GM12874 (cell line): ENCODE measurements at regions not wholly inside any gene's neighbourhood (a gene's known extent, or its start where the extent isn't known, plus 50 kb on each side); places are given as distances from the start of the nearest gene placed in this dataset.

Experiments used
- TF ChIP-seq, protein P1 (sequence below): IDR thresholded peaks from 2 replicates; pipeline ENCODE4 v1.5.1; 2011; ENCODE audit warnings: low read depth, mild to moderate bottlenecking, control low read depth, low read length, moderate library complexity; ENCODE audit not compliant: insufficient read depth

DNA sequence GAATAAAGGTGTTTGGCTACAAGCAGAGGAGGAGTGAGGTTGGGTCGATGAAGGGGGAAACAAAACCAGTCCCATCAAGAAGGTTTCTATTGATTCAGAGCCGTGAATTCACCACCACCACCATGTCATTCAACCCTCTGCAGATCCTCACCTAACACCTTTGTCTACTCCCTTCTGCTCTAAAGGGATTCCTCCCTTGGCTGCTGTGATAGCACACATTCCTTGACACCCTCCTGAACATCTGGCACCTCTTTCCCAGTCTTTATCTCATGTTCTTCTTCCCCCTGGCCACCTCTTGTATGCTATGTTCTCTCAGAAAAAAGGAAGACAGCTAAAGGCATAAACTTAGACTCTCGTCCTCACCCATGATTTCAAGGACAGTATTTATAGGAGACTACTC is 318.0 kb downstream of the GPAM start:
- TF ChIP-seq, protein P1, sequence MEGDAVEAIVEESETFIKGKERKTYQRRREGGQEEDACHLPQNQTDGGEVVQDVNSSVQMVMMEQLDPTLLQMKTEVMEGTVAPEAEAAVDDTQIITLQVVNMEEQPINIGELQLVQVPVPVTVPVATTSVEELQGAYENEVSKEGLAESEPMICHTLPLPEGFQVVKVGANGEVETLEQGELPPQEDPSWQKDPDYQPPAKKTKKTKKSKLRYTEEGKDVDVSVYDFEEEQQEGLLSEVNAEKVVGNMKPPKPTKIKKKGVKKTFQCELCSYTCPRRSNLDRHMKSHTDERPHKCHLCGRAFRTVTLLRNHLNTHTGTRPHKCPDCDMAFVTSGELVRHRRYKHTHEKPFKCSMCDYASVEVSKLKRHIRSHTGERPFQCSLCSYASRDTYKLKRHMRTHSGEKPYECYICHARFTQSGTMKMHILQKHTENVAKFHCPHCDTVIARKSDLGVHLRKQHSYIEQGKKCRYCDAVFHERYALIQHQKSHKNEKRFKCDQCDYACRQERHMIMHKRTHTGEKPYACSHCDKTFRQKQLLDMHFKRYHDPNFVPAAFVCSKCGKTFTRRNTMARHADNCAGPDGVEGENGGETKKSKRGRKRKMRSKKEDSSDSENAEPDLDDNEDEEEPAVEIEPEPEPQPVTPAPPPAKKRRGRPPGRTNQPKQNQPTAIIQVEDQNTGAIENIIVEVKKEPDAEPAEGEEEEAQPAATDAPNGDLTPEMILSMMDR = no peak

DNA sequence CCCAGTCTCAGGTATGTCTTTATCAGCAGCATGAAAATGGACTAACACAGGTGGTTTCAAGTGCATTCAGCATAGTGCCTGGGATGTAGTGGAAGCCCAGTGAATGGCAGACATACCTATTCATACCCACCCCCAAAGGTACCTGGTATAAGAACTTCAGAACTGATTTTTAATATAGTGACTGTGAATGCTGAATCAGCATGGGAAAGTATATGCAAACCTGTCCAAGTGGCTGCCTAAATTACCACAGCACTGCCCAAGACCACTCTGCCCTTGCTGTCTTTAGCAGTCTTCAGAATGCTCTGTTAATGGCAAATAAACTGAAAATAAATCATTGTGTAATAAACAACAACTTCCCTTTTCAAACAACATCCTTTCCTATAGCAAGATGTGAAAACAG is 312.1 kb downstream of the GPAM start:
- TF ChIP-seq, protein P1 = no peak

DNA sequence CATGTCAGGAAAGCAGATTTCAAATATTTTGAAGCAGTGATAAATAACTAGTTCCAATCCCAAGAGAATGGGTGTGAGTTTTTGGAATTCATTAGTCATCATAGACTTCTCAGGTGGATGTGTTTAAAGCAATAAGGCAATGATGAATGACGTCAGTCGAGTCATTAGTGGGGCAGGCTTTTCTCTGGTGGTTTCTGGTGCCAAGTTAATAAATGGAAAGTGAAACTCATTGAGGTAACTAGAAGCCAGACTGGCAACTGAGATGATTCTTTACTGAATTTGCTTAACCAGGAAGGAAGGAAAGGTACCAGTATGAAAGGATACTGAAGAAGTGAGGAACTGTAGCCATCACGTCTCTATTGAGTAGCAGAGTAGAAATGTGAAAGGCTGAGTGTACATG is 311.0 kb downstream of the GPAM start:
- TF ChIP-seq, protein P1 = no peak

DNA sequence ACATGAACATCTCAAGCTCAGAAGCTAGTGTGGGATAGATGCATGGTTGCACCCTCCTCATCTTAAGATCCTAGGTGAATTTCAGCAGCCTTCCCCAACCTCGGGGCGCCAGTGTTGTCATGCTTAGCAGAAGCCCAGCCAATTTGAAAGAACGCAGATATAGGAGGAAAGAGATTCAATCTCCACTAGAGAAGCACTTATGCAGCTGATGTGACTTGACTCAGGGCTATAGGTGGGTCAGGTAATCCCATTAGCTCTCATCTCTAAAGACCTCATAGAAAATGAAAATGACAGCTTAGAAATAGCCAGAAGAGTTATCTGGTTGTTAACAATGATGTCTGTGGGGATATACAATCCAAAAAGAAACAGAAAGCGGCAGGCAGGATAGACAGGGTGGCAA is 310.5 kb downstream of the GPAM start:
- TF ChIP-seq, protein P1 = no peak

DNA sequence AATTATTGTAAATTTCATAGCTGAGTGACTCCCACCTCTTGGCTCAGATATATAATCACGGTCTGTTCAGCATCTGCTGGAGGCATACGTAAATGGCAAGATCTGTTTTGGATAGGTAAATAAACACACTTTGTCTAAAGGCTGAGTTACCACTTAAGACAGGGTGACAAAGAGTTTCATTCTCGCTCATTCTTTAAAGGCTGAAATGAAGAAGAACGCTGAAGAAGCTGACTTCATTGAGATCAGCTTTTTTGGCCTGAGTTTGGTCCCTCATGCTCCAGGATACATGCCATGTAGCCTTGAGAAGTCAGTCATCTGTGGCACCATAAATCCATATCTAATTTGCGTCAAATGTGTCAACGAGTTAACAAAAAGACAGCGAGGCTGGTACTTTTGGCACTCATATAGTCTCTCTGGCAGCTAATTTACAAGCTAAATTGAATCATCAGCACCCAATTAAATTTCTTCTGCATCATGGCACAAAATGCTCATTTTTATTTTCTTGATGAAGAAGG is 309.9 kb downstream of the GPAM start:
- TF ChIP-seq, protein P1 = no peak

DNA sequence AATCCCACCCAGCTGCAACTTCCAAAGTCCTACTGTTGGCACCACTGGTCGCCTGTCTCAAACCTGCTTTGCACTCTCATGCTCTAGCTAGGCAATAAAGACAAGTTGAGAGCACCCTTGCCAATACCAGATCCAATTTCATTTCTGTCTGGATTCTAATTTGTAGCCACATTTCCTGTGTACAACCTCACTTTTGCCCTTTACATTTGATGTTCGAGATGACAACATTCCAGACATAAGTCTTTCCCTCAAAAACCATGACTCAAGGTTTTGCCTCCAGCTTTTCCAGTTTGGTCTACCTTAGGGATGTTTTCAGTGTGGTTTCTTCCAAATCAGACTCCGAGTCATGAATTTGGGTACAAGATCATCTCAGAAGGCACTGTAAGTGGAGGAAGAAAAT is 309.0 kb downstream of the GPAM start:
- TF ChIP-seq, protein P1 = no peak

DNA sequence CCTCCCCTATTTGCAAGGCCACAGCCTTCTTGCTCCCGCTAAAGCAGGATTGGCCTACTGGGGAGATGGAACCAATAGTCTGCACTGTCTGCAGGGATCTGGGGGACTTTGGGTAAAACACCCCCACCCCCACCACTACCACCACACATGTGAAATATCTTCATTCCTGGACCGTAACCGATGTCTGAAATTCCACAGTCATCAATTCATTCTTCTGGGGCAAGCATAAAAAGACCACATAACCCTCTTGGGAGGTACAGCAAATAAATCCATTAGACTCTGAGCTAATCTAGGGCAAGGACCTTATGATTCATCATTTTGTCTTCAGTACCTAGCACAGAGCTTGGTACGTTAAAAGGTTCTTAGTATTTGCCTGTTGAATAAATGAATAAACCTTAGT is 307.8 kb downstream of the GPAM start:
- TF ChIP-seq, protein P1 = no peak
